ENCODE measurements at regions not wholly inside any gene's neighbourhood (a gene's known extent, or its start where the extent isn't known, plus 50 kb on each side); places are given as distances from the start of the nearest gene placed in this dataset.
"Not testable (repeated sequence)": the region's sequence is repeated elsewhere in the genome, so short reads cannot be mapped to it uniquely, and the experiment has no call there.

DNA sequence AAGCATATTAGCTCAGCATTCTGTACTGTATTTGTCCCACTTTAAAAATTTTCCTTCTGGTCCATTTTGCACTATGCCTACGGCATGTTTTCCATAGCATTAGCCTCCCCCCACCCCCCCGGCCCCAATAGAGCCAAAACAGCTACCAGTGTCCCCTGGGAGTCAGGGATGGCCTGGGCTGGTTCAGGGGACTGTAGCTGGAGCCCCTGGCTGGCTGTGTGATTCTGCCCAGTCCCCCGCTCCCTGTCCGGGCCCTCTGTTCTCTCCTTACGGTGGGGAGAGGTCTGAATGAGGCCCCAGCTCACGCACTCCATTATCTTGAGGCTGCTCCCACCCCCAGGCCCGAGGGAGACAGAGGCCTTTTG is 70.1 kb downstream of the KLF15 start:
- Histone ChIP-seq H3K27me3 (ENCODE audit: control insufficient read depth, insufficient read depth, low read length) (peaks cover 32% of the 10 kb centered on the region), H3K9me3 (ENCODE audit: control insufficient read depth in 2 of 2, low read length in 2 of 2) (no peaks in the 10 kb centered on the region), H3K4me3 (ENCODE audit: low read depth, low read length) (no peak overlapping the region), H3K36me3 (ENCODE audit: control insufficient read depth, insufficient read depth, low read length) (no peaks in the 10 kb centered on the region), H3K4me1 (ENCODE audit: control insufficient read depth, insufficient read depth, low read length, poor library complexity, severe bottlenecking) (no peaks in the 10 kb centered on the region), H3K27ac (ENCODE audit: insufficient read depth, low read length, poor library complexity, severe bottlenecking) (no peak overlapping the region)
- H3K4me3 Mint-ChIP-seq = no peak overlapping the region
- peaks cover 58% of the 10 kb centered on the region for H3K27me3 Mint-ChIP-seq
- peaks cover 0 to 2% (median 0%) of the 10 kb centered on the region in 4 donors for H3K4me1 Mint-ChIP-seq
- no peak for DNase-seq
- no peak overlapping the region for H3K27ac Mint-ChIP-seq
- ATAC-seq (ENCODE audit: low read depth in 2 of 2) = no peak
- peaks cover 0 to 2% (median 0%) of the 10 kb centered on the region in 7 donors for H3K9me3 Mint-ChIP-seq
- H3K36me3 Mint-ChIP-seq = no peaks in the 10 kb centered on the region

DNA sequence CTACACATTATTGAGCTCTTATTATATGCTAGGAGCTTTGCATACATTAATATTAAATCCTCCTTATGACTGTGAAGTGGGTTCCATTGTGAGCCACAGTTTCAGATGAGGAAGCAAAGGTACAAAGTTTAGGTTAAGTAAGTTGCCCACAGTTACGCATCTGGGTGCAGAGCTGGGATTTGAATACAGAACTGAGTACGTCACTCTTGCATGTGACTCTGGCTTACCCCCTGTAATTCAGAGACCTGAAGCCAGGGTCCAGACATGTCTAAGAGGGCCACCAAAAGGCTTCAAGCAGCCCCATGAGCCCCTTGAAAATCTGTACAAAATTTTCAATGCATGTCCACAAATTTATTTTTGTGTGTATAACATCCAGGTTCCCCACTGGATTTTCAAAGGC is 71.8 kb downstream of the KLF15 start:
- Histone ChIP-seq H3K27me3 (ENCODE audit: control insufficient read depth, insufficient read depth, low read length) (peaks cover 34% of the 10 kb centered on the region), H3K4me3 (ENCODE audit: low read depth, low read length) (no peak overlapping the region), H3K27ac (ENCODE audit: insufficient read depth, low read length, poor library complexity, severe bottlenecking) (no peak overlapping the region), H3K4me1 (ENCODE audit: control insufficient read depth, insufficient read depth, low read length, poor library complexity, severe bottlenecking) (no peaks in the 10 kb centered on the region), H3K36me3 (ENCODE audit: control insufficient read depth, insufficient read depth, low read length) (no peaks in the 10 kb centered on the region), H3K9me3 (ENCODE audit: control insufficient read depth in 2 of 2, low read length in 2 of 2) (no peaks in the 10 kb centered on the region)
- ATAC-seq (ENCODE audit: low read depth in 2 of 2) (no peak), DNase-seq (no peak)
- Mint-ChIP-seq H3K27me3 (peaks cover 46% of the 10 kb centered on the region), H3K4me3 (no peak overlapping the region), H3K4me1 (peaks cover 0 to 2% (median 0%) of the 10 kb centered on the region in 4 donors), H3K9me3 (peaks cover 0 to 2% (median 0%) of the 10 kb centered on the region in 7 donors), H3K36me3 (no peaks in the 10 kb centered on the region), H3K27ac (no peak overlapping the region)

DNA sequence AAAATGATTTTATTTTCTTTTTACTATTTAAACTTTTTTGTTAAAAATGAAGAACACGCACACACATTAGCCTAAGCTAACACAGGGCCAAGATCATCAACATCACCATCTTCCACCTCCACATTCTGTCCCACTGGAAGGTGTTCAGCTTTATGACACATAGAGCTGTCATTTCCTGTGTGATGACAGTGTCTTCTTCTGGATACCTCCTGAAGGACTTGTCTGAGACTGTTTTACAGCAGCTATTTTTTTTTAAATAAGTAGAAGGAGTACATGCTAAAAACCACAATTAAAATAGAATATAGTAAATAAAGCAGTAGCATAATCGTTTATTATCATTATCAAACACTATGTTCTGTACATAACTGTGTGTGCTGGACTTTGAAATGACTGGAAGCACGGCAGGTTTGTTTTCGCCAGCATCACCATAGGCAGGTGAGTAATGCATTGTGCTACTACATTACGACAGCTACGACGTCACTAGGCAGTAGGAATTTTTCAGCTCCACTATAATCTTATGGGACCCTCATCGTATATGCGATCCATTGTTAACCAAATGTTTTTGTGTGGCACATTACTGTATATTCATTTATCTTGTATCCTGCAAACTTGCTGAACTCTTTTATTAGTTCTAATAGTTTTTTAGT is 72.8 kb downstream of the KLF15 start:
- Mint-ChIP-seq H3K36me3 (no peaks in the 10 kb centered on the region), H3K27ac (no peak overlapping the region), H3K9me3 (peaks cover 0 to 2% (median 0%) of the 10 kb centered on the region in 7 donors), H3K4me1 (peaks cover 0 to 2% (median 0%) of the 10 kb centered on the region in 4 donors), H3K4me3 (no peak overlapping the region), H3K27me3 (peaks cover 36% of the 10 kb centered on the region)
- no peak overlapping the region for H3K4me3 ChIP-seq (ENCODE audit: low read depth, low read length)
- H3K27me3 ChIP-seq (ENCODE audit: control insufficient read depth, insufficient read depth, low read length) = peaks cover 30% of the 10 kb centered on the region
- ATAC-seq (ENCODE audit: low read depth in 2 of 2) (no peak), DNase-seq (no peak)
- no peaks in the 10 kb centered on the region for H3K4me1 ChIP-seq (ENCODE audit: control insufficient read depth, insufficient read depth, low read length, poor library complexity, severe bottlenecking)
- no peaks in the 10 kb centered on the region for H3K9me3 ChIP-seq (ENCODE audit: control insufficient read depth in 2 of 2, low read length in 2 of 2)
- no peaks in the 10 kb centered on the region for H3K36me3 ChIP-seq (ENCODE audit: control insufficient read depth, insufficient read depth, low read length)
- no peak overlapping the region for H3K27ac ChIP-seq (ENCODE audit: insufficient read depth, low read length, poor library complexity, severe bottlenecking)

DNA sequence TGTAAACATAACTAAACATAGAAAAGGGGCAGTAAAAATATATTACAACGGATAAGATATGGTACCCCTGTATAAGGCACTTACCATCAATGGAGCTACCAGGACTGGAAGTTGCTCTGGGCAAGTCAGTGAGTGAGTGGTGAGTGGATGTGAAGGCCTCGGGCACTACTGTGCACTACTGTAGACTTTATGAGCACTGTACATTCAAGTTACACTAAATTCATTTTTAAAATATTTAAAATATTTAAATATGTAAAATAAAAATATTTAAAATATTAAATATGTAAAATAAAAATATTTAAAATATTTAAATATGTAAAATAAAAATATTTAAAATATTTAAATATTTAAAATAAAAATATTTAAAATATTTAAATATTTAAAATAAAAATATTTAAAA is 73.6 kb downstream of the KLF15 start:
- not testable (repeated sequence) for H3K4me3 ChIP-seq (ENCODE audit: low read depth, low read length); H3K9me3 Mint-ChIP-seq; H3K36me3 ChIP-seq (ENCODE audit: control insufficient read depth, insufficient read depth, low read length); H3K4me1 ChIP-seq (ENCODE audit: control insufficient read depth, insufficient read depth, low read length, poor library complexity, severe bottlenecking); H3K9me3 ChIP-seq (ENCODE audit: control insufficient read depth in 2 of 2, low read length in 2 of 2); H3K27ac ChIP-seq (ENCODE audit: insufficient read depth, low read length, poor library complexity, severe bottlenecking); H3K4me1 Mint-ChIP-seq; H3K27ac Mint-ChIP-seq; DNase-seq; ATAC-seq (ENCODE audit: low read depth in 2 of 2); H3K4me3 Mint-ChIP-seq; H3K36me3 Mint-ChIP-seq
- H3K27me3 ChIP-seq (ENCODE audit: control insufficient read depth, insufficient read depth, low read length) = peaks cover 24% of the 10 kb centered on the region
- H3K27me3 Mint-ChIP-seq = peaks cover 33% of the 10 kb centered on the region

DNA sequence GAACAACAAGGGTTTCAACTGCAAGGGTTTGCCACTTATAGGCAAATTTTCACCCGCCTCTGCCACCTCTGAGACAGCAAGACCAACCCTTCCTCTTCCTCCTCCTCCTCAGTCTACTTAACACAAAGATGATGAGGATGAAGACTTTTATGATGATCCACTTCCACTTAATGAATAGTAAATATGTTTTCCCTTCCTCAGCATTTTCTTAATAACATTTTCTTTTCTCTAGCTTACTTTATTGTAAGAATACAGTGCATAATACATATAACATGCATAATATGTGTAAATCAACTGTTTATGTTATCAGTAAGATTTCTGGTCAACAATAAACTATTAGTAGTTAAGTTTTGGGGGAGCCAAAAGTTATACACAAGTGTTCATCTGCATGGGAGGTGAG is 77.4 kb downstream of the KLF15 start:
- H3K36me3 Mint-ChIP-seq = no peaks in the 10 kb centered on the region
- no peak for ATAC-seq (ENCODE audit: low read depth in 2 of 2)
- peaks cover 15% of the 10 kb centered on the region for H3K27me3 Mint-ChIP-seq
- DNase-seq = no peak
- Histone ChIP-seq H3K4me3 (ENCODE audit: low read depth, low read length) (no peak overlapping the region), H3K9me3 (ENCODE audit: control insufficient read depth in 2 of 2, low read length in 2 of 2) (no peaks in the 10 kb centered on the region), H3K4me1 (ENCODE audit: control insufficient read depth, insufficient read depth, low read length, poor library complexity, severe bottlenecking) (no peaks in the 10 kb centered on the region), H3K27me3 (ENCODE audit: control insufficient read depth, insufficient read depth, low read length) (peaks cover 7% of the 10 kb centered on the region), H3K36me3 (ENCODE audit: control insufficient read depth, insufficient read depth, low read length) (no peaks in the 10 kb centered on the region), H3K27ac (ENCODE audit: insufficient read depth, low read length, poor library complexity, severe bottlenecking) (no peak overlapping the region)
- H3K27ac Mint-ChIP-seq = no peak overlapping the region
- no peak overlapping the region for H3K4me3 Mint-ChIP-seq
- H3K9me3 Mint-ChIP-seq = peaks cover 0 to 2% (median 0%) of the 10 kb centered on the region in 7 donors
- H3K4me1 Mint-ChIP-seq = no peaks in the 10 kb centered on the region

DNA sequence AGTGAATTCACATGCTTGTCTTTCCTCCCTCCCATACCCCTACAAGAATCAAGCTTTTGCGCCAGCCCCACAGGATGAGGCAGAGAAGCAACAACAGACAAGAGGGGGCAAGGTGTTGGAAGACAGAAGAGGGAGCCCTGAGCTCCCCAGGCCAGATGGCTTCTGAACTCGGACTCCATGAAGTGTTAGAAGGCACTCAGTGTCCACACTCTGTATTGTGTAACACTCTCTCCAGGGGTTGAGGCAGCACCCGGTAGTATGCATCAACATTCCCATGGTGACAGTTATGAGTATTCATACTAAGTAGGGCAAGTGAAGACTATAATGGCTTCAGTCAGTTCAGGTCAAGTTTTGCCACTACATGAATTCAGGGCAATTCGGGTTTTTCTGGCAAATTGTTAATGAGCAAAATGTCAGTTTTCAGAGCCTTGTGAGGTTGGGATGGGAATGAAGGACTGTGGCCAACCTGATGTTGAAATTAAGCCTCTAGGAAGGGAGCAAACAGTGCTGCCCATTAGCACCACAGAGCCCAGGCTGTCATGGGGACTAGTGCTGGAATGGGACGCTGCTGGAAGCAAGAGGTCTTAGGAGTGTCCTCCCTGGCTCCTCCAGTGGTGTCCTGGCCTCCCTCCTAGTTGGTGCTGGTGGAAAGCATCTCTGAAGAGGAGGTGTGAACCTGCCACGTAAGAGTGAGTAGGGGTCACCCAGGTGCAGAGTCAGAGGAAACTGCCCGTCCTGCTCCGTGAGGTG is 79.4 kb downstream of the KLF15 start:
- Histone ChIP-seq H3K4me1 (ENCODE audit: control insufficient read depth, insufficient read depth, low read length, poor library complexity, severe bottlenecking) (no peaks in the 10 kb centered on the region), H3K36me3 (ENCODE audit: control insufficient read depth, insufficient read depth, low read length) (no peaks in the 10 kb centered on the region), H3K4me3 (ENCODE audit: low read depth, low read length) (no peak overlapping the region), H3K9me3 (ENCODE audit: control insufficient read depth in 2 of 2, low read length in 2 of 2) (no peaks in the 10 kb centered on the region), H3K27ac (ENCODE audit: insufficient read depth, low read length, poor library complexity, severe bottlenecking) (no peak overlapping the region), H3K27me3 (ENCODE audit: control insufficient read depth, insufficient read depth, low read length) (peaks cover 2% of the 10 kb centered on the region)
- Mint-ChIP-seq H3K9me3 (peaks cover 0 to 2% (median 0%) of the 10 kb centered on the region in 7 donors), H3K4me1 (no peaks in the 10 kb centered on the region), H3K27ac (no peak overlapping the region), H3K27me3 (peaks cover 21% of the 10 kb centered on the region), H3K36me3 (no peaks in the 10 kb centered on the region), H3K4me3 (no peak overlapping the region)
- ATAC-seq (ENCODE audit: low read depth in 2 of 2) = no peak
- no peak for DNase-seq

DNA sequence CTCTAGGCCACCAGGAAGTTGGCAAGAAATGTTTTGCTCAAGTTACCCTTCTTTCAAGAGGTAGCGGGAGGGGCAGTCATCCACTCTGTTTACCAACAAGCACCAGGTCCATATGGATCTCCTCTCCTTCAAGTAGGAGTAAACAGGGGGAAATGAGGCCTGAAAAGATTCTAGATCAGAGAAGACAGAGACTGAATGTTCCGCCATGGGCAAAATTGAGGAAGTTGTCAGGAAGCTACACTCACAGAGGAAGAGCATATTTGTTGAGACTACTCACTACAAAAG is 81.6 kb downstream of the KLF15 start:
- no peaks in the 10 kb centered on the region for H3K36me3 ChIP-seq (ENCODE audit: control insufficient read depth, insufficient read depth, low read length)
- no peak overlapping the region for H3K4me3 ChIP-seq (ENCODE audit: low read depth, low read length)
- ATAC-seq (ENCODE audit: low read depth in 2 of 2) (no peak), DNase-seq (no peak)
- H3K27ac ChIP-seq (ENCODE audit: insufficient read depth, low read length, poor library complexity, severe bottlenecking) = no peak overlapping the region
- no peaks in the 10 kb centered on the region for H3K9me3 ChIP-seq (ENCODE audit: control insufficient read depth in 2 of 2, low read length in 2 of 2)
- Mint-ChIP-seq H3K9me3 (no peaks in the 10 kb centered on the region), H3K4me1 (no peaks in the 10 kb centered on the region), H3K27me3 (peaks cover 13% of the 10 kb centered on the region), H3K36me3 (no peaks in the 10 kb centered on the region), H3K4me3 (no peak overlapping the region), H3K27ac (no peak overlapping the region)
- no peaks in the 10 kb centered on the region for H3K27me3 ChIP-seq (ENCODE audit: control insufficient read depth, insufficient read depth, low read length)
- no peaks in the 10 kb centered on the region for H3K4me1 ChIP-seq (ENCODE audit: control insufficient read depth, insufficient read depth, low read length, poor library complexity, severe bottlenecking)
